B cell (primary cell): ENCODE measurements at regions not wholly inside any gene's neighbourhood (a gene's known extent, or its start where the extent isn't known, plus 50 kb on each side); places are given as distances from the start of the nearest gene placed in this dataset.

Source experiments
- ATAC-seq: fragments of 200-7000 bp; cut with Tn5 transposase; one replicate; pipeline ENCODE4 v1.10.0; 2021; ENCODE audit warnings: low read depth, mild to moderate bottlenecking, moderate number of reproducible peaks, moderate library complexity
- CTCF ChIA-PET: fragments of 350-600 bp; sonication (Branson Sonifier 250); formaldehyde crosslinking; loops from one replicate; lab custom pipeline; 2021; ENCODE audit warnings: antibody characterized with exemption, inconsistent platforms; lab: Charles Lee
- POLR2A ChIA-PET: fragments of 350-600 bp; sonication (Branson Sonifier 250); formaldehyde crosslinking; loops from one replicate; lab custom pipeline; 2021; ENCODE audit warnings: antibody characterized with exemption; lab: Charles Lee
- DNase-seq: peaks from one replicate; pipeline ENCODE4 v3.0.0; 2013
- H2AFZ ChIP-seq: 2 replicates; pipeline ENCODE4 v1.6.1; 2012; ENCODE audit warnings: mild to moderate bottlenecking, low read depth, low read length; ENCODE audit not compliant: insufficient read depth, poor library complexity, severe bottlenecking
- H3K27ac ChIP-seq, 2 donors: 1 replicate in 1 of 2; 2 replicates in 1 of 2; pipeline ENCODE4 v1.5.1; 2012 to 2013; ENCODE audit warnings: low read length in 2 of 2, mild to moderate bottlenecking in 2 of 2, moderate library complexity in 1 of 2
- H3K27me3 ChIP-seq, 4 experiments: fragments of 200-600 bp in 1 of 4; sonication (generic) in 1 of 4; replicated peaks in 1 of 4; 1 replicate in 2 of 4; 2 replicates in 2 of 4; pipeline versions ENCODE4 v1.6.1 to v1.7.0; 2013 to 2016; ENCODE audit warnings: low read length in 3 of 4, mild to moderate bottlenecking in 2 of 4, mixed read lengths in 1 of 4, moderate library complexity in 1 of 4; ENCODE audit not compliant: insufficient read depth in 4 of 4, control insufficient read depth in 3 of 4; ENCODE audit errors: control extremely low read depth in 1 of 4
- H3K36me3 ChIP-seq, 2 experiments: replicated peaks in 1 of 2; 1 replicate in 1 of 2; 2 replicates in 1 of 2; pipeline versions ENCODE4 v1.6.1 to v1.7.1; 2013; ENCODE audit warnings: low read length in 1 of 2; ENCODE audit not compliant: insufficient read depth in 2 of 2, control insufficient read depth in 1 of 2; ENCODE audit errors: control extremely low read depth in 1 of 2, extremely low read depth in 1 of 2
- H3K4me1 ChIP-seq, 2 donors: fragments of 200-600 bp in 1 of 2; sonication (generic) in 1 of 2; 1 replicate in 1 of 2; 2 replicates in 1 of 2; pipeline versions ENCODE4 v1.5.1 to v1.6.1; 2013 to 2017; ENCODE audit warnings: low read length in 2 of 2; ENCODE audit not compliant: control insufficient read depth in 2 of 2, insufficient read depth in 2 of 2
- H3K4me2 ChIP-seq: replicated peaks from 2 replicates; pipeline ENCODE3; 2012; ENCODE audit warnings: mild to moderate bottlenecking, low read depth, low read length; ENCODE audit not compliant: poor library complexity, severe bottlenecking
- H3K4me3 ChIP-seq, 5 experiments: fragments of 200-600 bp in 1 of 5; sonication (generic) in 1 of 5; 1 replicate in 3 of 5; 2 replicates in 2 of 5; pipeline versions ENCODE4 v1.5.1 to v1.7.0; 2011 to 2016; ENCODE audit warnings: low read length in 4 of 5, mild to moderate bottlenecking in 4 of 5, low read depth in 2 of 5, control low read depth in 1 of 5, moderate library complexity in 1 of 5; ENCODE audit not compliant: insufficient read depth in 1 of 5; ENCODE audit errors: control extremely low read depth in 1 of 5, extremely low read depth in 1 of 5
- H3K79me2 ChIP-seq: fragments of 200-600 bp; sonication (generic); one replicate; pipeline ENCODE4 v1.6.0; 2016; ENCODE audit warnings: low read length; ENCODE audit not compliant: control insufficient read depth, insufficient read depth
- H3K9ac ChIP-seq: fragments of 200-600 bp; sonication (generic); 2 replicates; pipeline ENCODE4 v1.6.1; 2017; ENCODE audit warnings: mild to moderate bottlenecking, low read length, moderate library complexity
- H3K9me3 ChIP-seq, 3 donors: one replicate each; pipeline versions ENCODE4 v1.6.1 to v1.7.1; 2013; ENCODE audit warnings: low read length in 2 of 3; ENCODE audit not compliant: control insufficient read depth in 2 of 3, insufficient read depth in 1 of 3; ENCODE audit errors: control extremely low read depth in 1 of 3
- H4K20me1 ChIP-seq: 2 replicates; pipeline ENCODE4 v1.6.0; 2012; ENCODE audit warnings: mild to moderate bottlenecking, low read length; ENCODE audit not compliant: insufficient read depth, control insufficient read depth, poor library complexity, severe bottlenecking
- H3K27ac Mint-ChIP-seq: one replicate; pipeline ENCODE4 v1.8.0; 2021; ENCODE audit warnings: mixed read lengths
- H3K27me3 Mint-ChIP-seq: one replicate; pipeline ENCODE4 v1.8.0; 2021; ENCODE audit warnings: mixed read lengths
- H3K4me1 Mint-ChIP-seq: one replicate; pipeline ENCODE4 v1.8.0; 2021; ENCODE audit warnings: mixed read lengths
- H3K4me3 Mint-ChIP-seq: one replicate; pipeline ENCODE4 v1.8.0; 2021; ENCODE audit warnings: mixed read lengths
- H3K9me3 Mint-ChIP-seq: one replicate; pipeline ENCODE4 v1.8.0; 2022; ENCODE audit warnings: mixed read lengths; ENCODE audit not compliant: insufficient read depth
- CTCF ChIP-seq: fragments of 200-600 bp; IDR thresholded peaks from one replicate; pipeline ENCODE4 v1.8.0; 2022; ENCODE audit warnings: antibody characterized with exemption, mild to moderate bottlenecking
- EZH2 ChIP-seq: IDR thresholded peaks from 2 replicates; pipeline ENCODE4 v1.6.1; 2012; ENCODE audit warnings: borderline replicate concordance, low read depth, mild to moderate bottlenecking, moderate library complexity, low read length; ENCODE audit not compliant: insufficient read depth, poor library complexity, severe bottlenecking
- WGBS: methylation state at CpG from one replicate; pipeline ENCODE4 v1.1.5; 2013; ENCODE audit warnings: missing lambda C conversion rate; ENCODE audit not compliant: insufficient coverage; 5-methylcytosine and 5-hydroxymethylcytosine counted together
- intact Hi-C: fragments of 100-400 bp; cut with micrococcal nuclease; formaldehyde crosslinking; loops from one replicate; pipeline ENCODE4 v1.10.0; 2022

- Histone ChIP-seq H3K27ac (no peak overlapping the region), H3K36me3 (no peaks in the 10 kb centered on the region), H4K20me1 (no peaks in the 10 kb centered on the region), H3K27me3 (no peaks in the 10 kb centered on the region), H3K9ac (no peak overlapping the region), H3K9me3 (no peaks in the 10 kb centered on the region), H3K4me2 (no peak overlapping the region), H3K4me3 (no peak overlapping the region), H2AFZ (no peak overlapping the region), H3K4me1 (no peaks in the 10 kb centered on the region), H3K79me2 (no peaks in the 10 kb centered on the region)
- DNase-seq (no peak), ATAC-seq (no peak)
- H3K27me3 Mint-ChIP-seq, result no peaks in the 10 kb centered on the region
- 79% methylated on average over 3 of the region's 3 CpGs for WGBS
- H3K27ac Mint-ChIP-seq, result no peak overlapping the region
- H3K4me3 Mint-ChIP-seq, result no peak overlapping the region
- intact Hi-C loops, result no loop called here
- no peaks in the 10 kb centered on the region for H3K4me1 Mint-ChIP-seq
- no peaks in the 10 kb centered on the region for H3K9me3 Mint-ChIP-seq
- CTCF ChIA-PET, result no interaction called here
- no peak for TF ChIP-seq EZH2
- no peak for TF ChIP-seq CTCF
- POLR2A ChIA-PET, result no interaction called here
Measured at GRCh38 chr9:80934095-80934494, 755.3 kb downstream of the TLE1 start.

GRCh38 chr9:80932947-80933780 lies 756.2 kb downstream of the TLE1 start:
- Histone ChIP-seq H3K9ac (no peak overlapping the region), H3K27me3 (no peaks in the 10 kb centered on the region), H3K36me3 (no peaks in the 10 kb centered on the region), H3K9me3 (no peaks in the 10 kb centered on the region), H3K4me2 (no peak overlapping the region), H3K27ac (no peak overlapping the region), H3K4me3 (no peak overlapping the region), H3K79me2 (no peaks in the 10 kb centered on the region), H2AFZ (no peak overlapping the region), H4K20me1 (no peaks in the 10 kb centered on the region), H3K4me1 (no peaks in the 10 kb centered on the region)
- Mint-ChIP-seq H3K4me1 (no peaks in the 10 kb centered on the region), H3K9me3 (no peaks in the 10 kb centered on the region), H3K27me3 (no peaks in the 10 kb centered on the region), H3K4me3 (no peak overlapping the region), H3K27ac (no peak overlapping the region)
- TF ChIP-seq EZH2, result no peak
- TF ChIP-seq CTCF, result no peak
- ATAC-seq, result no peak
- ChIA-PET POLR2A (no interaction called here), CTCF (no interaction called here)
- intact Hi-C loops, result no loop called here
- DNase-seq, result no peak
- WGBS, result no CpG with 5 or more reads among the region's 7 CpGs
